GM21367 (cell line): ENCODE measurements at regions not wholly inside any gene's neighbourhood (a gene's known extent, or its start where the extent isn't known, plus 50 kb on each side); places are given as distances from the start of the nearest gene placed in this dataset.
"Not testable (repeated sequence)": the region's sequence is repeated elsewhere in the genome, so short reads cannot be mapped to it uniquely, and the experiment has no call there.

ENCODE experiments used
- ATAC-seq: cut with Tn5 transposase; IDR thresholded peaks from one replicate; pipeline ENCODE4 v1.9.1; 2021; ENCODE audit not compliant: unreplicated experiment

GRCh38 chr14:96683562-96684289, 113.5 kb upstream of the VRK1 start:
- ATAC-seq = no peak

GRCh38 chr14:96686126-96686525, 111.1 kb upstream of the VRK1 start:
- ATAC-seq = no peak

DNA sequence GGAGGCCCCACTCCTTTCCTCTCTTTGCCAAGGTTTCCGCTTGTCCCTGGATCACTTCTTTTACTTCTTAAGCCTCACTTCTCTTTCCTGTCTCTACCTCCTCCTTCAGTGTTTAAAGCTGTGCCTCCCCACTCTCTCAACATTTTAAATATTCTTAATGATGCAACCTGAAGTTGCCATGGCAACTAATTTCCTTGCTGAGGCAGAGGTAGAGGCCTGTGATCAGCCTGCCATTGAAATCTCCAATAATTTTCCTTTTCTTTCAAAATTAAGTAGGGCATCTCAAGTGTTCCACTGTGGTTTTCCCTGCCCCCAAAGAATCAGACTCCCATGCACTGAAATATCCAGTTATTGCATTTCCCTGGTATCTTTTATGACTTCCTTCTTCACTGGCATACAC, 108.6 kb upstream of the VRK1 start:
- no peak for ATAC-seq

GRCh38 chr14:96690713-96691383, 106.3 kb upstream of the VRK1 start:
- ATAC-seq = no peak

GRCh38 chr14:96693252-96693820, 103.8 kb upstream of the VRK1 start:
- ATAC-seq = no peak

GRCh38 chr14:96693987-96694386, 103.2 kb upstream of the VRK1 start:
- no peak for ATAC-seq

GRCh38 chr14:96698960-96699539, 98.1 kb upstream of the VRK1 start:
- peak; percentile 49 for ATAC-seq

DNA sequence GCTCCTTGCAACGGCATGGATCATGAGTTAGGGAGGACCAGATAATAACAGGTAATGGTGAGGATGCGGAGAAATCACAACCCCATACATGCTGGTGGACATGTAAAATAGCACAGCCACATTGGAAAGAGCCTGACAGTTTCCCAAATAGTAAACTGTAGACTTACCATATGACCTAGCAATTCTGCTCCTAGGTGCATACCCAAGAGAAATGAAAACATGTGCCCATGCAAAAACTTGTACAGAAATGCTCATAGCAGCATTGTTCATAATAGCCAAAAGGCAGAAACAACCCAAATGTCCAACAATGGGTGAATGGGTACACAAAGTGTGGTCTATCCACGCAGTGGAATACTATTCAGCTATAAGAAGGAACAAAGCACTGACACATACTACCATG, 97.5 kb upstream of the VRK1 start:
- no peak for ATAC-seq

GRCh38 chr14:96702831-96703230, 94.4 kb upstream of the VRK1 start:
- ATAC-seq = no peak

DNA sequence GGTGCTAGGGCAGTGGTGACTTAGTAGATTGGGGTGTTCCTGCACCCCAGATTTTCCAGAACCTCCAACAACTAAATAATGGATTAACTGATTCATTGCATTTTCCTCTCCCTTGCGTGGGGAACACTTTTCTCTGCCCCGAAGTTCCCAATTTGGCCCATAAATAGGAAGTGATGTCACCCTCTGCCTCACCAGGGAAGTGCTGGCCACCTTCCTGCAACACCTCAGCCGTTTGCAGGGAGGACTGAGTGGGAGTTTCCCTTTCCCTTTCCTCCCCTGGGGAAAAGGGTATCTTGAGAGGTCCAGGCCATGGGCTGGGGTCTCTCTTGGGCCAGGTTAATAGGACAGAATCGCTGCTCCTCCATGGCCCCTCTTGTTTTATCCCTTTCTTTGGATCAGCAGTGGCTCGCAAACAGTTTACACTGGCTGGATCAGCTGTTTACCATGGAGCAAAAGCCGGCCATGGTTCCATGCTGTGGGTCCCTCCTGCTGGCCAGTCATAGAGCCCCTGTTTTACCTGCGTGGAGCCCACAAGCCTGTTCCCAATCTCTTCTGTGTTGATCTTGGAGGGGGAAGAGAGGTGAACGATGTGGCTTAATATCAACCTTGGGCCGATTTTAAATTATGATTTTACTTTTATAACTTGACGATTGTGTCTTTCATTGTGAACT, 91.6 kb upstream of the VRK1 start:
- ATAC-seq = no peak

DNA sequence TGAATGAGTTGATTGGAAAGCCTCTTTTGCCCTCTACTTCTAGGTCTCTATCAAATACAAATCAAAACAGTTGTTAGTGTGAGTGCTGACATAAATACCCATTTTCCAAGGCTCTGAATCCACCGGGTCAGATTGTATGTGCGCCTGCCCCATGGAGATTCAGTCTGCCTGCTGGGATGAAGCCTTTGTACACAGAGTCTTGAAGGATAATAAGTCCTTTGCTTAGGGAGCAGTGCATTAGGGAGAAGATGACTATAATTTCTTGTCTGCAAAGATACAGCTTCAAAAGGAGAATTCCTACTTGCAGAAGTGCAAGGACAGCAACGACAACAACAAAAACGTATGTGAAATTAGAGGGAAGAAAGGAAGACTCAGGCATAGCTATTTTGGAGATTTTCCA, 90.3 kb upstream of the VRK1 start:
- ATAC-seq = no peak

- no peak for ATAC-seq
Observed at GRCh38 chr14:96710060-96710666, 87.0 kb upstream of the VRK1 start.

DNA sequence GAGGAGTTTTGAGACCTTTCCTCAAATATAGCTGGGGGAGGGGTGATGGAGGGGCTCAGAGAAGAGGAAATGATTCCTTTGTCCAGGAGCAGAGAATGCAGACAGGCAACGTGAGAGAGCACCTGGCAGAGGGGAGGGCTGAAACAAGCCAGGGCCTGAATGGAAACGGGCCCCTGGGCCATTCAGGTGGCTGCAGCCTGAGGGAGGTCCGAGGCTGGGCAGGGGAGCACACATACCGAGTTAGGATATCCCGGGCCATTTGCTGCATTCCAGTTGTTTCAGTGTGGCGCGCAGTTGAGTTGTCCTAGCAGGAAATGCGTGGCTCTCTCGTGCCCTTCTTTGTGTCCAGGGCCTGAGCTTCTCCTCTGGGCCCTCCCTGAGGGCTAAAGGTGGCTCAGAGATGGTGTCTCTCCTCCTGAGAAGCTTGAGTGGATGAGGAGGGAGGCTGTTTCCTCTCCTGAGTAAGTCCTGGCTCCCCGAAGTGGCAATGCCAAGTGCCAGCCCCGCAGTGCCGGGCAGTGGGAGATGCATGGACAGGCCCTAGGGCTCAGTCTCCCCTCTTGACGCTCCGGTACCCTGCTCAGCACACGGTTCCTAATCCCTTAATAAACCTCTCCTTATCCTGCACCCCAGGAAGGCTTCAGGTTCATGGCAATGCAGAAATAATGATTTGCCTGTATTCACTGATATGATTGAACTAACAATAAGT, 85.5 kb upstream of the VRK1 start:
- no peak for ATAC-seq

DNA sequence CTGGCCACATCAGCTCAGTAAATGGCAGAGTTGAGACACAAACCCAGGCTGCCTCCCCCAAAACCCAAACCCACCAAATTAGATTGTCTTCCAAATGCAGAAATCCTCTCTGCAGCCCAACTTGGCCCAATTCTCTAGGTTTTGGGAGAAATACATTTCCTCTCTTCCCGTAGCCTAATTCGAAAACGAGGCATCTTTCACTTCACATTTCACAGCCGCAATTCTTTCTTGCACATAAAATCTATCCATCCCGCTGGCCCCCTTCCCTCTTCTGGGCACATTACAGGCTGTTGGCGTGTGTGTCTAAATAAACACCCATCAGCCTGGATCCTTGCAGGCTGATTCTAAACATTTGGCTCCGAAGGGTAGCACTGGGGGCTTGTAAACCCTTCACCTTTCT, 83.8 kb upstream of the VRK1 start:
- no peak for ATAC-seq

DNA sequence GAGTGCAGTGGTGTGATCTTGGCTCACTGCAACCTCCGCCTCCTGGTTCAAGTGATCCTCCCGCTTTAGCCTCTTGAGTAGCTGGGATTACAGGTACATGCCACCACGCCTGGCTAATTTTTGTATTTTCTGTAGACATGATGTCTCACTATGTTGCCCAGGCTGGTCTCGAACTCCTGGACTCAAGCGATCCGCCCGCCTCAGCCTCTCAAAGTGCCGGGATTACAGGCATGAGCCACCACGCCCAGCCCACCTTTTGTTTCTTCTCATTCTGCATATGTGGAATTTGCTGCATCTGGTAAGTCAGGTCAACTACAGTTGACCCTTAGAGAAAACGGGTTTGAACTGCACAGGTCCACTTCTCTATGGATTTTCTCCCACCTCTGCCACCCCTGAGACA, 82.6 kb upstream of the VRK1 start:
- ATAC-seq = not testable (repeated sequence)

- no peak for ATAC-seq
Observed at GRCh38 chr14:96717116-96717515, 80.1 kb upstream of the VRK1 start.

DNA sequence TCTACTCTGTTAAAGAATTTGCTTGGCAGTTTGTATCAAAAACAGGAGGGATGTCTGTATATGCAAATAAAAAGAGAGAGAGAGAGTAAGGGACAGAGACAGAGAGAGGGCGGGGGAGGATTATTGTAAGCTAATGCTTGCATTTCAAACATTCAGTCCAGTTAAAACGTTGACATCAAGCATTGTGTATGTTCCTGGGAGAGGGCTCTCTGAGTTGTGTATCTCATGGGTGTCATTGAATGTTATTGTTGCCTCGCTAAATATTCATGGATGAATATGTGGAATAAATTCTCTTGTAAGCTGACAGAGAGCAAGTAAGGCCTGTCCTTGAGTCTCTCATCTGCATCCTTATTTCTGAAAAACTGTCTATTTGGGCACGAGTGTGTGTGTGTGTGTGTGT, 78.8 kb upstream of the VRK1 start:
- ATAC-seq = no peak

- ATAC-seq = not testable (repeated sequence)
Observed at GRCh38 chr14:96720702-96721101, 76.5 kb upstream of the VRK1 start.

DNA sequence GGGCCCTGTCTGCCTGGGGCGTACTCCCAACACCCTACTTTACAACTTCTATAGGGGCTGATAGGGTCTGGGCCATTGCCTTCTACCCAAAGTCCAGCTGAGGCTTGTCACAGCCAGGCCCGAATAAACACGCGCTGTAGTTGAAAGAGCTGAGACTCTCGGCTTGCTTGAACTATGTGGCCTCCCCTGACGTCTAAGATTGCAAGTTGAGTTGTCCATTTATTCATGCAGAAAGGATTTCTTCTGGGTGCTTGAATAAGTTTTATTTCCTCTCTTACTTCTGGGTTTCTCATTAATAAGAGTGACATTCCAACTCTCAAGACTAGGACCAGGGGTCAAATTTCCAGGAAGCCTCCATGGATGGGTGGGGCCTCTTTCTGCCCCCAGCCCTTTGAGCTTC, 74.4 kb upstream of the VRK1 start:
- ATAC-seq = no peak

GRCh38 chr14:96723946-96724345, 73.2 kb upstream of the VRK1 start:
- no peak for ATAC-seq

- no peak for ATAC-seq
Observed at GRCh38 chr14:96725232-96725631, 72.0 kb upstream of the VRK1 start.
